GM23338 (cell line): ENCODE measurements at regions not wholly inside any gene's neighbourhood (a gene's known extent, or its start where the extent isn't known, plus 50 kb on each side); places are given as distances from the start of the nearest gene placed in this dataset.

Experiments
- ATAC-seq: fragments of 200-7000 bp; cut with Tn5 transposase; 3 replicates; pipeline ENCODE4 v1.9.1; 2020
- DNase-seq: peaks from one replicate; pipeline ENCODE4 v3.0.0-alpha.2; 2015; ENCODE audit warnings: low spot score
- H2AFZ ChIP-seq: fragments of 200-600 bp; sonication (generic); 2 replicates; pipeline ENCODE4 v1.8.0; 2016; ENCODE audit warnings: antibody characterized with exemption, mild to moderate bottlenecking, moderate library complexity
- H3F3A ChIP-seq: fragments of 200-600 bp; sonication (generic); replicated peaks from 2 replicates; pipeline ENCODE4 v1.8.0; 2017; ENCODE audit warnings: antibody characterized with exemption, mixed run types, low read depth
- H3K27ac ChIP-seq: fragments of 200-600 bp; sonication (generic); 2 replicates; pipeline ENCODE4 v1.6.1; 2016; ENCODE audit warnings: low read depth
- H3K27me3 ChIP-seq: fragments of 200-600 bp; sonication (generic); 2 replicates; pipeline ENCODE4 v1.8.0; 2016; ENCODE audit warnings: mild to moderate bottlenecking, mixed run types, moderate library complexity; ENCODE audit not compliant: insufficient read depth
- H3K36me3 ChIP-seq: fragments of 200-600 bp; sonication (generic); 2 replicates; pipeline ENCODE4 v1.8.0; 2016; ENCODE audit warnings: mild to moderate bottlenecking; ENCODE audit not compliant: insufficient read depth
- H3K4me1 ChIP-seq: fragments of 200-600 bp; sonication (generic); 2 replicates; pipeline ENCODE4 v1.8.0; 2016; ENCODE audit warnings: mild to moderate bottlenecking, moderate library complexity; ENCODE audit not compliant: insufficient read depth
- H3K4me2 ChIP-seq: fragments of 200-600 bp; sonication (generic); 2 replicates; pipeline ENCODE4 v1.7.1; 2017; ENCODE audit warnings: mixed run types
- H3K4me3 ChIP-seq: fragments of 200-600 bp; sonication (generic); 2 replicates; pipeline ENCODE4 v1.6.1; 2016; ENCODE audit warnings: mixed run types
- H3K79me2 ChIP-seq: fragments of 200-600 bp; sonication (generic); replicated peaks from 2 replicates; pipeline ENCODE4 v1.8.0; 2017; ENCODE audit warnings: mild to moderate bottlenecking; ENCODE audit not compliant: insufficient read depth
- H3K9me2 ChIP-seq: fragments of 200-600 bp; sonication (generic); 2 replicates; pipeline ENCODE4 v1.8.0; 2017; ENCODE audit not compliant: insufficient read depth
- H4K20me1 ChIP-seq: fragments of 200-600 bp; sonication (generic); replicated peaks from 2 replicates; pipeline ENCODE4 v1.8.0; 2017; ENCODE audit warnings: mild to moderate bottlenecking; ENCODE audit not compliant: insufficient read depth
- H3K27ac Mint-ChIP-seq: 2 replicates; pipeline ENCODE4 v1.8.0; 2020; ENCODE audit warnings: inconsistent platforms, mild to moderate bottlenecking, moderate library complexity, mixed read lengths
- H3K27me3 Mint-ChIP-seq: 3 replicates; pipeline ENCODE4 v1.8.0; 2022; ENCODE audit warnings: low read depth, mild to moderate bottlenecking, moderate library complexity, mixed read lengths, inconsistent platforms; ENCODE audit not compliant: insufficient read depth, poor library complexity
- H3K36me3 Mint-ChIP-seq: 3 replicates; pipeline ENCODE4 v1.8.0; 2021; ENCODE audit warnings: low read depth, mild to moderate bottlenecking, inconsistent platforms, moderate library complexity, mixed read lengths
- H3K4me1 Mint-ChIP-seq: 3 replicates; pipeline ENCODE4 v1.8.0; 2020; ENCODE audit warnings: mild to moderate bottlenecking, inconsistent platforms, mixed read lengths
- H3K4me3 Mint-ChIP-seq: 3 replicates; pipeline ENCODE4 v1.8.0; 2021; ENCODE audit warnings: moderate library complexity, mild to moderate bottlenecking, inconsistent platforms, mixed read lengths
- H3K9me3 Mint-ChIP-seq: 3 replicates; pipeline ENCODE4 v1.8.0; 2020; ENCODE audit warnings: moderate library complexity, mild to moderate bottlenecking, inconsistent platforms, mixed read lengths
- CREB1 ChIP-seq: fragments of 250-450 bp; sonication (Bioruptor Pico); IDR thresholded peaks from 2 replicates; pipeline ENCODE4 v1.5.0; 2020; ENCODE audit warnings: low read depth, mild to moderate bottlenecking, moderate library complexity
- EZH2phosphoT487 ChIP-seq: fragments of 200-600 bp; sonication (generic); IDR thresholded peaks from one replicate; pipeline ENCODE4 v1.8.1; 2018; ENCODE audit warnings: antibody characterized with exemption; ENCODE audit not compliant: unreplicated experiment
- NANOG ChIP-seq: IDR thresholded peaks from 2 replicates; pipeline ENCODE4 v1.6.1; 2016; ENCODE audit warnings: antibody characterized with exemption, borderline replicate concordance
- STAT1 ChIP-seq: IDR thresholded peaks from one replicate; pipeline ENCODE4 v1.6.1; 2016; ENCODE audit warnings: antibody characterized with exemption; ENCODE audit not compliant: unreplicated experiment
- ZNF114 ChIP-seq: fragments of 250-450 bp; sonication (Bioruptor Pico); IDR thresholded peaks from 2 replicates; pipeline ENCODE4 v1.5.0; 2020; ENCODE audit warnings: mild to moderate bottlenecking, moderate library complexity
- ZNF331 ChIP-seq: fragments of 250-450 bp; sonication (Bioruptor Pico); IDR thresholded peaks from 2 replicates; pipeline ENCODE4 v1.5.0; 2020; ENCODE audit warnings: low read depth, mild to moderate bottlenecking, moderate library complexity
- TF ChIP-seq, protein P1 (sequence below): IDR thresholded peaks from one replicate; pipeline ENCODE4 v1.6.1; 2018; ENCODE audit warnings: antibody characterized with exemption; ENCODE audit not compliant: unreplicated experiment
- TF ChIP-seq, protein P2 (sequence below): IDR thresholded peaks from 2 replicates; pipeline ENCODE4 v1.6.1; 2016; ENCODE audit warnings: antibody characterized with exemption
- TF ChIP-seq, protein P3 (sequence below), 2 experiments: fragments of 200-600 bp in 1 of 2; sonication (generic) in 1 of 2; conservative IDR thresholded peaks; 2 replicates each; pipeline versions ENCODE4 v1.5.1 to v1.6.1; 2016 to 2017; ENCODE audit warnings: antibody characterized with exemption in 2 of 2, low read depth in 2 of 2, mild to moderate bottlenecking in 2 of 2, moderate library complexity in 1 of 2

DNA sequence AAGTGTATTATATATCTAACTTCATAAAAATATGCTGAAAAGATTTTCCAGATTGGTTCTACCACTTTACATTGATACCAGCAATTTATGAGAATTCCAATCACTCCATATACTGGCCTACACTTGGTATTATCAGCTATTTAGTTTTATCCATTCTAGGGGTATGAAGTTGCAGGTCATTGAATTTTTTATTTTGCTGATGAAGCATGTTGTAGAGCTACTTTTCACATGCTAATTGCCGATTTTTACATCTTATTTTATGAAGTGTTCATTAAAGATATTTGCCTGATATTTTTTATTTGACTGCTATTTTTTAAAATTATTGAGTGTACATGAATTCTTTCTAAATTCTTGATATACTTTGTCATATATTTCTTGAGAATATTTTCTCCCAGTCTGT, 542.1 kb downstream of the ADCYAP1 start (continued):
- no peak for TF ChIP-seq ZNF331 (CRISPR knock-in tag)
- TF ChIP-seq ZNF114 (CRISPR knock-in tag), result no peak

DNA sequence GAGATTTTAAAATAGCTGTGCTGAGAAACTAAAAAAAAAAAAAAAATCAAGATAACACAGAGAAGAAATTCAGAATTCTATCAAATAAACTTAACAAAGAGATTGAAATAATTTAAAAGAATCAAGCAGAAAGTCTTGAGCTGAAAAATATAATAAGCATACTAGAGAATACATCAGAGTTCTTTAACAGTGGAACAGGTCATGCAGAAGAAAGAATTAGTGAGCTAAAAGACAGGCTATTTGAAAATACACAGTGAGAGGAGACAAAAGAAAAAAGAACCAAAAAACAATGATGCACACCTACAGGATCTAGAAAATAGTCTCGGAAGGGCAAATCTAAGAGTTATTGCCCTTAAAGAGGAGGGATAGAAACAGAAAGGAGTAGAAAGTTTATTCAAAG, 548.1 kb downstream of the ADCYAP1 start:
- Histone ChIP-seq H3K4me3 (no peak overlapping the region), H2AFZ (no peak overlapping the region), H3K27me3 (no peaks in the 10 kb centered on the region), H3K79me2 (no peaks in the 10 kb centered on the region), H3K4me2 (no peak overlapping the region), H3F3A (no peaks in the 10 kb centered on the region), H3K4me1 (no peaks in the 10 kb centered on the region), H3K27ac (no peak overlapping the region), H3K36me3 (no peaks in the 10 kb centered on the region), H3K9me2 (no peaks in the 10 kb centered on the region), H4K20me1 (no peaks in the 10 kb centered on the region)
- ATAC-seq (no peak), DNase-seq (no peak)
- Mint-ChIP-seq H3K36me3 (no peaks in the 10 kb centered on the region), H3K27ac (no peak overlapping the region), H3K4me1 (no peaks in the 10 kb centered on the region; the same call in 2 of the 3 replicates), H3K4me3 (no peak overlapping the region), H3K27me3 (no peaks in the 10 kb centered on the region), H3K9me3 (no peaks in the 10 kb centered on the region; the same call in 2 of the 3 replicates)
- TF ChIP-seq, protein P1, sequence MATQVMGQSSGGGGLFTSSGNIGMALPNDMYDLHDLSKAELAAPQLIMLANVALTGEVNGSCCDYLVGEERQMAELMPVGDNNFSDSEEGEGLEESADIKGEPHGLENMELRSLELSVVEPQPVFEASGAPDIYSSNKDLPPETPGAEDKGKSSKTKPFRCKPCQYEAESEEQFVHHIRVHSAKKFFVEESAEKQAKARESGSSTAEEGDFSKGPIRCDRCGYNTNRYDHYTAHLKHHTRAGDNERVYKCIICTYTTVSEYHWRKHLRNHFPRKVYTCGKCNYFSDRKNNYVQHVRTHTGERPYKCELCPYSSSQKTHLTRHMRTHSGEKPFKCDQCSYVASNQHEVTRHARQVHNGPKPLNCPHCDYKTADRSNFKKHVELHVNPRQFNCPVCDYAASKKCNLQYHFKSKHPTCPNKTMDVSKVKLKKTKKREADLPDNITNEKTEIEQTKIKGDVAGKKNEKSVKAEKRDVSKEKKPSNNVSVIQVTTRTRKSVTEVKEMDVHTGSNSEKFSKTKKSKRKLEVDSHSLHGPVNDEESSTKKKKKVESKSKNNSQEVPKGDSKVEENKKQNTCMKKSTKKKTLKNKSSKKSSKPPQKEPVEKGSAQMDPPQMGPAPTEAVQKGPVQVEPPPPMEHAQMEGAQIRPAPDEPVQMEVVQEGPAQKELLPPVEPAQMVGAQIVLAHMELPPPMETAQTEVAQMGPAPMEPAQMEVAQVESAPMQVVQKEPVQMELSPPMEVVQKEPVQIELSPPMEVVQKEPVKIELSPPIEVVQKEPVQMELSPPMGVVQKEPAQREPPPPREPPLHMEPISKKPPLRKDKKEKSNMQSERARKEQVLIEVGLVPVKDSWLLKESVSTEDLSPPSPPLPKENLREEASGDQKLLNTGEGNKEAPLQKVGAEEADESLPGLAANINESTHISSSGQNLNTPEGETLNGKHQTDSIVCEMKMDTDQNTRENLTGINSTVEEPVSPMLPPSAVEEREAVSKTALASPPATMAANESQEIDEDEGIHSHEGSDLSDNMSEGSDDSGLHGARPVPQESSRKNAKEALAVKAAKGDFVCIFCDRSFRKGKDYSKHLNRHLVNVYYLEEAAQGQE, result no peak
- TF ChIP-seq ZNF331 (CRISPR knock-in tag) (no peak), ZNF114 (CRISPR knock-in tag) (no peak), NANOG (no peak), EZH2phosphoT487 (no peak), CREB1 (CRISPR knock-in tag) (no peak), STAT1 (no peak)
- TF ChIP-seq, protein P2, sequence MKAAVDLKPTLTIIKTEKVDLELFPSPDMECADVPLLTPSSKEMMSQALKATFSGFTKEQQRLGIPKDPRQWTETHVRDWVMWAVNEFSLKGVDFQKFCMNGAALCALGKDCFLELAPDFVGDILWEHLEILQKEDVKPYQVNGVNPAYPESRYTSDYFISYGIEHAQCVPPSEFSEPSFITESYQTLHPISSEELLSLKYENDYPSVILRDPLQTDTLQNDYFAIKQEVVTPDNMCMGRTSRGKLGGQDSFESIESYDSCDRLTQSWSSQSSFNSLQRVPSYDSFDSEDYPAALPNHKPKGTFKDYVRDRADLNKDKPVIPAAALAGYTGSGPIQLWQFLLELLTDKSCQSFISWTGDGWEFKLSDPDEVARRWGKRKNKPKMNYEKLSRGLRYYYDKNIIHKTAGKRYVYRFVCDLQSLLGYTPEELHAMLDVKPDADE, result no peak
- TF ChIP-seq, protein P3, sequence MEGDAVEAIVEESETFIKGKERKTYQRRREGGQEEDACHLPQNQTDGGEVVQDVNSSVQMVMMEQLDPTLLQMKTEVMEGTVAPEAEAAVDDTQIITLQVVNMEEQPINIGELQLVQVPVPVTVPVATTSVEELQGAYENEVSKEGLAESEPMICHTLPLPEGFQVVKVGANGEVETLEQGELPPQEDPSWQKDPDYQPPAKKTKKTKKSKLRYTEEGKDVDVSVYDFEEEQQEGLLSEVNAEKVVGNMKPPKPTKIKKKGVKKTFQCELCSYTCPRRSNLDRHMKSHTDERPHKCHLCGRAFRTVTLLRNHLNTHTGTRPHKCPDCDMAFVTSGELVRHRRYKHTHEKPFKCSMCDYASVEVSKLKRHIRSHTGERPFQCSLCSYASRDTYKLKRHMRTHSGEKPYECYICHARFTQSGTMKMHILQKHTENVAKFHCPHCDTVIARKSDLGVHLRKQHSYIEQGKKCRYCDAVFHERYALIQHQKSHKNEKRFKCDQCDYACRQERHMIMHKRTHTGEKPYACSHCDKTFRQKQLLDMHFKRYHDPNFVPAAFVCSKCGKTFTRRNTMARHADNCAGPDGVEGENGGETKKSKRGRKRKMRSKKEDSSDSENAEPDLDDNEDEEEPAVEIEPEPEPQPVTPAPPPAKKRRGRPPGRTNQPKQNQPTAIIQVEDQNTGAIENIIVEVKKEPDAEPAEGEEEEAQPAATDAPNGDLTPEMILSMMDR (conservative IDR thresholded peaks at IDR 0.05; ENCODE audit: low read depth in 2 of 2), result no peak
